HEK293 (cell line): ENCODE measurements at regions not wholly inside any gene's neighbourhood (a gene's known extent, or its start where the extent isn't known, plus 50 kb on each side); places are given as distances from the start of the nearest gene placed in this dataset.

Experiments used
- CTCF ChIP-seq: fragments of 450-650 bp; formaldehyde crosslinking; IDR thresholded peaks from 2 replicates; pipeline ENCODE4 v1.5.1; 2016; ENCODE audit warnings: missing biosample characterization, missing genetic modification characterization
- SP2 ChIP-seq: fragments of 450-650 bp; formaldehyde crosslinking; IDR thresholded peaks from 2 replicates; pipeline ENCODE4 v1.5.1; 2016; ENCODE audit warnings: missing biosample characterization, missing genetic modification characterization

DNA sequence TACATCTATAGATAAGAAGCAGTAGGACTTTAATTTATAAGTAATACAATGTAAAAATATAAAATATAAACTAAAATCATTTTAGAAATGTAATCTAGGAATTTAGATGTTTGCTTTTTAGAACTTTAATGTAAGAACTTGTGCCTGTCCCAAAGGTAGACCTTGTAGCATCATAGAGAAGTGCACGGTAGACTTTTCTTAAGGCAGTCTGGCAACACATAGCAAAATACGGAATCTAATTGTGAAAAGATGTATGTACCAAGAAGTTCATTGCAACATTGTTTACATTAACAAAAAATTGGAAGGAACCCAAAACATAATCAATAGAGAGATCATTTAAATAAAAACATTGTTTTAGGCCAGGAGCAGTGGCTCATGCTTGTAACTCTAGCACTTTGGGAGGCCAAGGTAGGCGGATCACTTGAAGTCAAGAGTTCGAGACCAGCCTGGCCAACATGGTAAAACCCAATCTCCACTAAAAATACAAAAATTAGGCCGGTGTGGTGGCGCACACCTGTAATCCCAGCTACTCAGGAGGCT lies 84.6 kb upstream of the SMIM15 start:
- TF ChIP-seq CTCF (tag by site-specific recombination) (no peak), SP2 (tag by site-specific recombination) (no peak)
